H9 (cell line): ENCODE measurements at regions not wholly inside any gene's neighbourhood (a gene's known extent, or its start where the extent isn't known, plus 50 kb on each side); places are given as distances from the start of the nearest gene placed in this dataset.

Experiments
- DNase-seq: peaks from one replicate; pipeline ENCODE4 v3.0.0-alpha.2; 2017
- H2AFZ ChIP-seq: one replicate; pipeline ENCODE4 v1.6.1; 2013; ENCODE audit warnings: mild to moderate bottlenecking, low read length, control low read depth, moderate library complexity
- H2AK5ac ChIP-seq: 2 replicates; pipeline ENCODE4 v1.6.1; 2013; ENCODE audit warnings: low read length, control low read depth, mixed read lengths; ENCODE audit not compliant: insufficient read length
- H2BK120ac ChIP-seq: one replicate; pipeline ENCODE4 v1.6.1; 2013; ENCODE audit warnings: low read depth, mild to moderate bottlenecking, low read length, control low read depth, inconsistent platforms; ENCODE audit not compliant: poor library complexity, severe bottlenecking
- H2BK12ac ChIP-seq: 2 replicates; pipeline ENCODE4 v1.6.1; 2013; ENCODE audit warnings: low read length, control low read depth, mixed read lengths, low read depth; ENCODE audit not compliant: insufficient read length
- H2BK15ac ChIP-seq: 2 replicates; pipeline ENCODE4 v1.6.1; 2013; ENCODE audit warnings: low read depth, low read length, control low read depth
- H2BK20ac ChIP-seq: one replicate; pipeline ENCODE4 v1.6.1; 2013; ENCODE audit warnings: low read depth, mild to moderate bottlenecking, low read length, control low read depth, inconsistent platforms; ENCODE audit not compliant: poor library complexity, severe bottlenecking
- H2BK5ac ChIP-seq: 2 replicates; pipeline ENCODE4 v1.6.1; 2013; ENCODE audit warnings: low read length, control low read depth, mixed read lengths; ENCODE audit not compliant: insufficient read length
- H3K14ac ChIP-seq: 2 replicates; pipeline ENCODE4 v1.6.1; 2013; ENCODE audit warnings: low read length, control low read depth; ENCODE audit not compliant: insufficient read depth
- H3K18ac ChIP-seq: 2 replicates; pipeline ENCODE4 v1.6.1; 2013; ENCODE audit warnings: low read depth, mild to moderate bottlenecking, mixed read lengths, low read length, control low read depth; ENCODE audit not compliant: insufficient read length
- H3K23ac ChIP-seq: 2 replicates; pipeline ENCODE4 v1.6.1; 2013; ENCODE audit warnings: low read length, control low read depth, mixed read lengths, low read depth; ENCODE audit not compliant: insufficient read length
- H3K23me2 ChIP-seq: 2 replicates; pipeline ENCODE4 v1.6.1; 2013; ENCODE audit warnings: low read depth, mild to moderate bottlenecking, mixed read lengths, low read length, control low read depth; ENCODE audit not compliant: insufficient read length, poor library complexity, severe bottlenecking
- H3K27ac ChIP-seq: 2 replicates; pipeline ENCODE4 v1.5.1; 2013; ENCODE audit warnings: low read length, control low read depth, mixed read lengths, low read depth; ENCODE audit not compliant: insufficient read length
- H3K27me3 ChIP-seq: 2 replicates; pipeline ENCODE4 v1.6.1; 2013; ENCODE audit warnings: low read length, control low read depth, inconsistent platforms; ENCODE audit not compliant: insufficient read depth
- H3K4ac ChIP-seq: 2 replicates; pipeline ENCODE4 v1.6.1; 2013; ENCODE audit warnings: low read depth, mild to moderate bottlenecking, control low read depth, inconsistent platforms, low read length, moderate library complexity
- H3K4me1 ChIP-seq: 2 replicates; pipeline ENCODE4 v1.6.1; 2013; ENCODE audit warnings: low read length, control low read depth, inconsistent platforms; ENCODE audit not compliant: insufficient read depth
- H3K4me2 ChIP-seq: 2 replicates; pipeline ENCODE4 v1.6.1; 2013; ENCODE audit warnings: low read length, control low read depth, mixed read lengths; ENCODE audit not compliant: insufficient read length, insufficient read depth
- H3K56ac ChIP-seq: 2 replicates; pipeline ENCODE4 v1.6.1; 2013; ENCODE audit warnings: low read depth, mild to moderate bottlenecking, mixed read lengths, low read length, control low read depth; ENCODE audit not compliant: insufficient read length
- H3K79me1 ChIP-seq: 2 replicates; pipeline ENCODE4 v1.6.1; 2013; ENCODE audit warnings: low read depth, mild to moderate bottlenecking, moderate library complexity, low read length, control low read depth, inconsistent platforms; ENCODE audit not compliant: insufficient read depth, poor library complexity, severe bottlenecking
- H3K79me2 ChIP-seq: 2 replicates; pipeline ENCODE4 v1.6.1; 2013; ENCODE audit warnings: low read length, control low read depth, inconsistent platforms; ENCODE audit not compliant: insufficient read depth
- H3K9ac ChIP-seq: 2 replicates; pipeline ENCODE4 v1.6.1; 2013; ENCODE audit warnings: low read length, control low read depth, mixed read lengths; ENCODE audit not compliant: insufficient read length; ENCODE audit errors: extremely low read depth
- H3K9me3 ChIP-seq: one replicate; pipeline ENCODE4 v1.6.1; 2013; ENCODE audit warnings: low read depth, low read length, inconsistent platforms; ENCODE audit not compliant: control insufficient read depth
- H3T11ph ChIP-seq: one replicate; pipeline ENCODE4 v1.6.1; 2013; ENCODE audit warnings: mild to moderate bottlenecking, low read length, control low read depth, inconsistent platforms
- H4K20me1 ChIP-seq: one replicate; pipeline ENCODE4 v1.6.1; 2013; ENCODE audit not compliant: control insufficient read depth, insufficient read length, insufficient read depth
- H4K5ac ChIP-seq: 2 replicates; pipeline ENCODE4 v1.6.1; 2013; ENCODE audit warnings: low read depth, mild to moderate bottlenecking, mixed read lengths, low read length, control low read depth; ENCODE audit not compliant: insufficient read length
- H4K8ac ChIP-seq: replicated peaks from 2 replicates; pipeline ENCODE4 v1.6.1; 2013; ENCODE audit warnings: low read length, control low read depth, mixed read lengths, low read depth; ENCODE audit not compliant: insufficient read length
- H4K91ac ChIP-seq: 2 replicates; pipeline ENCODE4 v1.6.1; 2013; ENCODE audit warnings: low read depth, mild to moderate bottlenecking, moderate library complexity, mixed read lengths, low read length, control low read depth; ENCODE audit not compliant: insufficient read length
- H3K27ac Mint-ChIP-seq, 3 experiments: 2 replicates in 2 of 3; 3 replicates in 1 of 3; pipeline ENCODE4 v1.8.0; 2020 to 2021; ENCODE audit warnings: mixed read lengths in 3 of 3, mild to moderate bottlenecking in 1 of 3, moderate library complexity in 1 of 3
- H3K27me3 Mint-ChIP-seq: 2 replicates; pipeline ENCODE4 v1.8.0; 2021; ENCODE audit warnings: low read depth, mild to moderate bottlenecking, moderate library complexity, mixed read lengths
- H3K36me3 Mint-ChIP-seq, 3 experiments: 2 replicates in 2 of 3; 3 replicates in 1 of 3; pipeline ENCODE4 v1.8.0; 2020 to 2021; ENCODE audit warnings: low read depth in 3 of 3, mixed read lengths in 3 of 3; ENCODE audit not compliant: insufficient read depth in 1 of 3
- H3K4me1 Mint-ChIP-seq, 2 experiments: 2 replicates each; pipeline ENCODE4 v1.8.0; 2020; ENCODE audit warnings: mixed read lengths in 2 of 2
- H3K4me3 Mint-ChIP-seq, 2 experiments: 2 replicates in 1 of 2; 3 replicates in 1 of 2; pipeline ENCODE4 v1.8.0; 2020 to 2021; ENCODE audit warnings: mild to moderate bottlenecking in 2 of 2, mixed read lengths in 2 of 2, moderate library complexity in 1 of 2
- H3K9me3 Mint-ChIP-seq, 2 experiments: 2 replicates in 1 of 2; 3 replicates in 1 of 2; pipeline ENCODE4 v1.8.0; 2020; ENCODE audit warnings: mild to moderate bottlenecking in 2 of 2, mixed read lengths in 2 of 2, moderate library complexity in 1 of 2
- CTCF ChIP-seq: fragments of 200-600 bp; sonication (generic); conservative IDR thresholded peaks from 3 replicates; pipeline ENCODE4 v1.8.0; 2021; ENCODE audit warnings: antibody characterized with exemption, mild to moderate bottlenecking
- WGBS: extraction: QIAGEN DNeasy Blood & Tissue Kit; methylation state at CpG from one replicate; pipeline ENCODE4 v1.1.7; 2013; ENCODE audit warnings: missing lambda C conversion rate, low lambda C conversion rate, mixed read lengths; ENCODE audit not compliant: insufficient read length; ENCODE audit errors: extremely low coverage; 5-methylcytosine and 5-hydroxymethylcytosine counted together

GRCh38 chrX:40392599-40392998, 188.2 kb upstream of the ATP6AP2 start:
- H3K4me1 ChIP-seq, result no peaks in the 10 kb centered on the region
- WGBS, result no CpG with 5 or more reads among the region's 2 CpGs

More at GRCh38 chrX:40392599-40392998, 188.2 kb upstream of the ATP6AP2 start:
- Histone ChIP-seq H2BK20ac (no peak overlapping the region), H2AFZ (no peak overlapping the region), H2BK15ac (no peak overlapping the region), H3K4ac (no peak overlapping the region), H3K27me3 (no peaks in the 10 kb centered on the region), H2BK5ac (no peak overlapping the region), H3T11ph (no peak overlapping the region), H2BK12ac (no peak overlapping the region), H4K8ac (no peak overlapping the region), H3K23me2 (no peaks in the 10 kb centered on the region), H3K79me1 (no peaks in the 10 kb centered on the region), H3K27ac (no peak overlapping the region), H4K5ac (no peak overlapping the region), H3K9me3 (no peaks in the 10 kb centered on the region), H2AK5ac (no peak overlapping the region), H3K4me2 (no peak overlapping the region), H4K20me1 (no peaks in the 10 kb centered on the region), H3K18ac (no peak overlapping the region), H3K56ac (no peak overlapping the region), H2BK120ac (no peak overlapping the region), H3K9ac (no peak overlapping the region), H3K23ac (no peak overlapping the region), H4K91ac (no peak overlapping the region), H3K14ac (no peak overlapping the region), H3K79me2 (no peaks in the 10 kb centered on the region)
- Mint-ChIP-seq H3K4me1 (peaks cover 0 to 2% of the 10 kb centered on the region in 2 experiments; a peak in 1 of 4 replicates), H3K27ac (no peak overlapping the region), H3K9me3 (peaks cover 67 to 69% of the 10 kb centered on the region in 2 experiments), H3K36me3 (peaks cover 2 to 7% (median 4%) of the 10 kb centered on the region in 3 experiments; a peak in 2 of 7 replicates), H3K4me3 (no peak overlapping the region), H3K27me3 (peaks cover 1% of the 10 kb centered on the region; the same call in 1 of the 2 replicates)
- TF ChIP-seq CTCF, result no peak
- DNase-seq, result no peak
